ENCODE measurements at regions not wholly inside any gene's neighbourhood (a gene's known extent, or its start where the extent isn't known, plus 50 kb on each side); places are given as distances from the start of the nearest gene placed in this dataset.

- no peak for DNase-seq (ENCODE audit: low spot score)
Measured at GRCh38 chr1:239209591-239209990, 176.8 kb upstream of the CHRM3 start.

DNA sequence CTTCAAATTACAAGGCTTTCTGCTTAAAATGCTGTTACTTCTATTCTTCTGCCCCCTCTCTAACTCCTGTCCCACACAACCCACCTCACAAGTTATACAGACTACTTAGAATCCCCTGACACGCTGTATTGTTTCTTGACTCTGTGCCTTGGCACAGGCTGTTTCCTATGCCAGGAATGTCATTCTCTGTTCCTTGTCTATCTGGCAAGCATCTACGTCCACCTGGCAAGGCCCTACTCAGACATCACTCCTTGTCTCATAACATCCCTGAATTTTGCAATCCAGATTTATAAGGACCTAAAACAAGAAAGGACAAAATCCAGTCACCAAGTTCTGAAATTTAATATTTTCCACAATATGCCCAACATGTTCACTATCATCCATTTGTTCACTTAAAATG, 182.0 kb upstream of the CHRM3 start:
- no peak for DNase-seq (ENCODE audit: low spot score)

DNA sequence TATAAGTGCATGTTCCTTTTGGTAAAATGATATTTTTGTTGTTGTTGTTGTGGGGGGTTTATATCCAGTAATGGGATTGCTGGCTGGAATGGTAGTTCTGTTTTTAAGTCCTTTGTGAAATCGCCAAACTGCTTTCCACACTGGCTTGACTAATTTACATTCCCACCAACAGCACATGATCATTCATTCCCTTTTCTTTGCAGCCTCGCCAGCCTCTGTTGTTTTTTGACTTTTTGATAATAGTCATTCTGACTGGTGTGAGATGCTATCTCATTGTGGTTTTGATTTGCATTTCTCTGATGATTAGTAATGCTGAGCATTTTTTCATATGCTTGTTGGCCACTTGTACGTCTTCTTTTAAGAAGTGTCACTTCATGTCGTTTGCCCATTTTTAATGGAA, 188.5 kb upstream of the CHRM3 start:
- no peak for DNase-seq (ENCODE audit: low spot score)

- no peak for DNase-seq (ENCODE audit: low spot score)
Measured at GRCh38 chr1:239189998-239190512, 196.3 kb upstream of the CHRM3 start.

DNA sequence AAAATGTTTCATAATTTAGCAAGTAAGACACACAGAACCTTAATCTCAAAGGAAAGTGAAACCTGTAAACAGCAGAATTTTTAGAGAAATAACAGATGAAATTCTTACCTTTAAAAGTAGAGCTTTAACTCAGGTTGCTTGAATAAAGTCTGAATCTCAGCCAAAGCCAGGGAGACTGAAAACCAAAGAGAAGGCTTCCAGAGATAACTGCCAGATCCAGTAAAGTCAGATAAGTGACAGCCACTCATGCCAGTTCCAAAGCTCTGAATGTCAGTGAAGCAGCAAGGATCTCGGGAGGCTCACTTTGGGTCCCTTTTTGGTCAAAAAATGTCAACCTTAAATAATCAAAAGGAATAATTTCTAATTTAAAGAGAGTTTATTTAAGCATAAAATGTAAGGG, 199.9 kb upstream of the CHRM3 start:
- no peak for DNase-seq (ENCODE audit: low spot score)

DNA sequence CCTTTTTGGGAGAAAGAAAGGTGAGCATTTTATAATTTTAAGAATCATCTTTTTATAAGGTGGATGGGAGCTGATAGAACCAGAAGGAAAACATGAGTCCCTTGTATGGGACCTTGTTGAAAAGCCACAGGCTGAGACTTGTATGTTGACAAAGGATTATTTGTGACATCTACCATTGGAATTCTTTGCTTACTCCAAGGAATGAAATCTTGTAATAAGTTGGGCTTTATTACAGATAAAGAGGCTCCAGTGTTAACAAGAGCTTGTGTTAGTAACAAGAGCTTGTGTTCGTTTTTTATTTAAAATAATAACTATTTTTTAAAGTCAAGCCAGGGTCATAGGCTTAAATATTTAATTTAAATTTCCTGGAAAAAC, 201.1 kb upstream of the CHRM3 start:
- no peak for DNase-seq (ENCODE audit: low spot score)

GRCh38 chr1:239184561-239185244, 201.7 kb upstream of the CHRM3 start:
- DNase-seq (ENCODE audit: low spot score) = no peak

DNA sequence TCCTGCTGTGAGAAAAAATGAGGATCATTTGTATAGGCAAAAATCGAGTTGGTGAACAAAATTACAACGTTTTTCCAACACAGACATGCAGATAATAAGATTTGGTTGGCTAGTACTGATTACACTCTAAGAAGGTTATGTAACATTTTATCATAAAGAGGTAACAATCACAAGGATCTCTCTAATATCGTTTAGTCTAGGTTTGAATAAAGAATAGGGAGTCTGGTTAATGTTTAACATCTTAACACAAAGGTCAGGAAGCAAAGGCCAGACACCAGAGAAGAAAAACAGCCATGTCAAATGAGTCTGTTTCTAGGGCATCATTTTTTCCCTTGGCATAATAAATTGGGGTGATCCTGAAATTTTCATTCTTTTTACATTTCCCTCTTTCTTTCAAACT, 207.4 kb upstream of the CHRM3 start:
- no peak for DNase-seq (ENCODE audit: low spot score)

DNA sequence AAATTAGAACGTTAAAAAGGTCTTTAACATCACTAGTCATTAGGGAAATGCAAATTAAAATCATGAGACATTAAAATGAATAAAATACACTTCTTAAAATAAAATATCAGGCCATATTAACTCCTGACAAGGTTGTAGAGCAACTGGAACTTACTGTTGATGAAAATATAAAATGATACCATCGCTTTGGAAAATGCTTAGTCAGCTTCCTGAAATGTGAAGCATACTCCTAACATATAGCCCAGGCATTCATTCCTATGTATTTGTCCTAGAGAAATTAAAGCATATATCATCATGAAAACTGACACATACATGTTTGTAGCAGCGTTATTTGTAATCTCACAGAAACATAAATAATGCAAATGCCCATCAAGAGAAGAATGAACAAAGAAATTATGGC, 211.5 kb upstream of the CHRM3 start:
- no peak for DNase-seq (ENCODE audit: low spot score)

GRCh38 chr1:239170828-239171227, 215.5 kb upstream of the CHRM3 start:
- DNase-seq (ENCODE audit: low spot score) = no peak

DNA sequence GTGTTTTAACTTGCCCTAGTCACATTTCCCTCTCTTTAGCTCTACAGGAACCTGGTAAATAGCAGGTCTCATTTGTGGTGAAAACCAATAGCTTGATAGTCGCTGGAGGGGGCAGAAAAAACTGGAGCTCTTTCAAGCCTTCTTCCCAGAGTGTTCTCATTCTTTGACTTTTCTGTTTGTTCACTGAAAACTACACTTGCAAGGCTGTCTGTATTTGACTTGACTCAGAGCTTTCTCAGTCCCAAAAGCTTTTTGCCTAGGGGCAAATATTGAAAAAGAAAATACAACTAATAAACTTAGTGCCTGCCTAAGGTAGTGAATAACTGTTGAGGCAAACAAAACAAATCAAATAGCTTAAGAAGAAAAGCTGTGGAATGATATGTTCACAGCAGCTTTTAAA, 217.1 kb upstream of the CHRM3 start:
- DNase-seq (ENCODE audit: low spot score) = no peak

DNA sequence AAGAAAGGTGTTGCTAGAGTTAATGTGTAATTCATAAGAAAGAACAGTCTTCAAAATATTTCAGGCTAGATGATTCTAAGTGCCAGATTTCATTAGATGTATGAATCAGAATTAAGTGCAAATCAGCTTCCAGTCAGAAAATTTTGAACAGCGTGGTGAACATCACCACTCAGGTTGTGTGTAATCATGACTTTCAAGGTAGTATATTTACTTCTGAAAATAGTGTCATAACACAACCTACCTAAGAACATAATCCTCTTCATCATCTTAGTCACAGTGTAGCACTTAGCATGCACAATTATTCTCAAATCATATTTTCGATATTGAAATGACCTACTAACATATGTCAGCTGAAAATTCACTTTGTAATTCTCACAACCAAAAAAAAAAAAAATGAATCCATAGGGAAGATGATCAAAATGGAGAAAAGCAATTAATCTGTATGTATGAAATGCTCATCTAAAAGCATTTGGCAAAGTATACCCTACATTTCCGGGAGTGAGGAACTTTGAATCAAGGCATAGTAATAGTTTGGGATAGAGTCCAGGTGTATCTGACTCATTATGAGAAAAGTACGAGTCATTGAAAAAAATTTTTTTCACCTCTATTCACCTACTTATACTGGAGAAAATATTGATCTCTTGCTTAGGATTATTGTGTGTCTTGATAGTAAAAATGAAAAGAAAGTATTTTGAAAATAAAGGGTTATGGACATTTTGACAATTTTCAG, 221.8 kb upstream of the CHRM3 start:
- DNase-seq (ENCODE audit: low spot score) = peak; percentile 2

DNA sequence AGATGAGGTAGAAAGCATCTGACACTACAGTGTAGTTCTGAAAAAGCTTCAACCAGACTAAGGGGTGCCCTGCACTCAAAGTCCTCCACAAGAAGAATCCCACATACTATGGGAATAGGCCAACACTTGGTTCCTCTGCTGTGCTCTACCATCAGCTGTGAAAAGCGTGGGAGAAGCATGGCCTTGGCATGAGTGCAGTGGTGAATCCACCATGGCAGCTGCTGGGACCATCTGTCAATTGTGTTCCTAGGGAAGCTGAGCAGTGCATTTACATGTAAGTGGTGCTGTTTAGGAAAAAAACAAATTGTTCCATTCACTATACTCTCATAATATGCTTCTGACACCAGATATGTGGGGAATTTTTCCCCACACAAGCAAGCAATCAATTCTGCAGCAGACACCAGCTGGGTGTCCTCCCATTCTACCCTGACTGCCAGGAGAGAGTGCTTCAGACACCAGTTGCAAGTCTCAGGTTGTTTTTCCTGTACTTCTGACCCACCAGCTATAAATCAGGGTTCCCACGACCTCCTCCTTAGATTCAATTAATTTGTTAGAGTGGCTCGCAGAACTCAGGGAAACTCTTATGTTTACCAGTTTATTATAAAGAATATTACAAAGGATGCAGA, 230.8 kb upstream of the CHRM3 start:
- no peak for DNase-seq (ENCODE audit: low spot score)

DNA sequence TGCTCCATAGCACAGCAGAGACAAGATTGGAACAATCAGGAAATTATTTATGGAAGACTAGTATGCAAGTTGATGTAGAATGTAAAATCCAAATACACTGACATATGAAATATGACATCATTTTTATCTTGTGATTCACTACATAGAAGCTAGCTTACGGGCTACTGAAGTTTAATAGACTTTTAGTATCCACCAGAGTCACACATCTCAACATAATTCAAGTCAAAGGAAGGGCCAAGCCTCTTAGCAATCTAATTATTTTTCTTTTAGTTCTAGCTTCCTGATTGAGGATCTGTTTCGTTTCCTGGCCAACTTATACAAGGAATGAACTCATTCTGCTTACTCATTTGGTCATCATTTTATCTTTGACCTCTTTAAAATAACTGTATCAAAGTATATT, 234.4 kb upstream of the CHRM3 start:
- DNase-seq (ENCODE audit: low spot score) = no peak

GRCh38 chr1:239140968-239141367, 245.4 kb upstream of the CHRM3 start:
- no peak for DNase-seq (ENCODE audit: low spot score)

- DNase-seq (ENCODE audit: low spot score) = no peak
Measured at GRCh38 chr1:239139801-239140200, 246.6 kb upstream of the CHRM3 start.

GRCh38 chr1:239128541-239128940, 257.8 kb upstream of the CHRM3 start:
- DNase-seq (ENCODE audit: low spot score) = no peak

DNA sequence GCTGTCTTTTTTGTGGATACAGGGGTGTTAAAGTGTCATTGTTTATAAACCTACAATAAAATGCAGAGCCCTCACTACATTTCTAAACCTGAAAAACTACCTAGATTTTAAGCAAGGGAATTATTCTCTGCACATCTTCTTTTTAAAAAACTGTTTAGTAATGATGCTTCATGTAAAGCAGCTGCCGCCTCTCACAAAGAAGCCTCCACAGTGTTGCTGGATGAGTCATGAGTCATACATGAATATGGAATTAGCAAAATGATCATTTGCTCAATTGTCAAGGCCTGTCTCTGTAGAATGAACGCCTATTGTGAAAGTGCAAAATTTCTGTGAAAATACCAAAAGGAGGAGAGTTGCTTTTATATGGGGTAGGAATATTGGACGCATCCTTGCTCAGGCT, 259.5 kb upstream of the CHRM3 start:
- no peak for DNase-seq (ENCODE audit: low spot score)

GRCh38 chr1:239125893-239126292, 260.5 kb upstream of the CHRM3 start:
- DNase-seq (ENCODE audit: low spot score) = no peak

DNA sequence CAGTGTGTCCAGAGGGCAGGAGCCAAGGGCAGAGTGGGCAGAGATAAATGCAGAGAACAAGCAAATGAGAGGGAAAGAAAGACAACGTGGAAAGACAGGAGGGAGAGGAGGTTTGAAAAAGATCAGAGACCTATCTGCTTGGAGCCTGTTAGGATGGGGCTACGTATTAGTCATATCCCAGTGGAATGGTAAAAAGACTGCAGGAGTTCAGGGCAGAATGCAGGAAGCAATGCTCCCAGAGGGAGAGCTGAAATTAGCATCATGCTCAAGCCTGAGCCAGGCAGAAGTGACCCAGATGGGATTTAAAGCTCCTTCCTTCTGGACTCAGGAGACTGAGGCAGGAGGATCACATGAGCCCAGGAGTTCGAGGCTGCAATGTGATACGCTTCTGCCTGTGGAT, 261.3 kb upstream of the CHRM3 start:
- no peak for DNase-seq (ENCODE audit: low spot score)

- no peak for DNase-seq (ENCODE audit: low spot score)
Measured at GRCh38 chr1:239123260-239123659, 263.1 kb upstream of the CHRM3 start.

DNA sequence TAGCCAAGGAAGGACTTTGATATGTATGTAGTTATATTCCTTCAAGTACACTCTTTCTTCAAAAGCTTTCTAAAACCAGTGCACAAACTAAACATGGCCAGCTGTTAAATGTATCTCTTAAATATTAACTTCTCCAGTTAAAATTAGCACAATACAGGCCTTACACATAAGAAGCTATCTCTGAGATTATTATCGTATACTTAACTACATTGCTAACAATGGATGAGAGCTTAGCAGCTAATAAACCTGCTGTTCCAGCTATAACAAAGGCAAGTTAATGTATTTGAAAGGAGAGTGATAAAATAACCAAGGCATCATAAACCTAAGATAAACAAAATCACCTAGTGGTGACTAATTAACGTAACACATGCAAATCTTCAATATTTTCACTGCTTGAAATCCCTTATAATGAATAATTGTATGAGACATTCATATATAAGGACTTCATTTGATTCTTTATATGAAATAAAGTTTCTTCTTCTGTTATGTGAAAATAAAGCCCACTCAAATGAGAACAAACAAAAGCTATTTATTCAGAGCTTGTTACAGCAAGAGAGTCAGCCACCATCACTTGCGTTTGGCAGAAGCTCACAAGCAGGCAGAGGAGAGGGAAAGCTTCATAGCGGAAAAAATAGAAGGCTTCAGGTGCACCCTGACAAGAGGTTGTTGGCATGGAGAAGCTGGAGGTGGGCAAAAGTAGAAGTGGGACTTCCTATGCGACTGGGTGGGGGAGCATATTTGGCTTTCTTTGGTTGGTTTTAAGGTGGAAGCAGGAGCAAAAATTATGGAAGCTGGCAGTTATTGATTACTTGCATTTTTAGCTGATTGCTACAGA, 274.1 kb upstream of the CHRM3 start:
- DNase-seq (ENCODE audit: low spot score) = no peak
